H1 (cell line): ENCODE measurements at regions not wholly inside any gene's neighbourhood (a gene's known extent, or its start where the extent isn't known, plus 50 kb on each side); places are given as distances from the start of the nearest gene placed in this dataset.

ENCODE experiments used
- CTCF ChIA-PET: fragments of 300-600 bp; sonication (Branson Sonifier 250); formaldehyde crosslinking; loops from one replicate; lab custom pipeline; 2021; ENCODE audit not compliant: partially characterized antibody; lab: Charles Lee
- POLR2A ChIA-PET: fragments of 300-600 bp; sonication (Branson Sonifier 250); formaldehyde crosslinking; loops from one replicate; lab custom pipeline; 2021; ENCODE audit warnings: inconsistent platforms; ENCODE audit not compliant: partially characterized antibody; lab: Charles Lee
- DNase-seq, 2 experiments: peaks; one replicate each; pipeline versions ENCODE4 v3.0.0 to v3.0.0-alpha.2; 2010 to 2022; ENCODE audit warnings: low spot score in 2 of 2, low read depth in 1 of 2, mixed read lengths in 1 of 2
- FAIRE-seq: peaks from 2 replicates; lab custom pipeline; 2011; peaks lifted over from hg19 to GRCh38; lab: Jason Lieb, UNC
- H2AFZ ChIP-seq: 2 replicates; pipeline ENCODE4 v1.8.1; 2012; ENCODE audit warnings: low read length, inconsistent platforms
- H2AK5ac ChIP-seq: 2 replicates; pipeline ENCODE4 v1.6.1; 2013; ENCODE audit warnings: low read depth, low read length
- H2BK120ac ChIP-seq: replicated peaks from 2 replicates; pipeline ENCODE3; 2013; ENCODE audit warnings: low read depth, low read length, inconsistent platforms
- H2BK12ac ChIP-seq: 2 replicates; pipeline ENCODE4 v1.6.1; 2013; ENCODE audit warnings: low read depth, low read length
- H2BK15ac ChIP-seq: 2 replicates; pipeline ENCODE4 v1.6.1; 2013; ENCODE audit warnings: low read length
- H2BK20ac ChIP-seq: 2 replicates; pipeline ENCODE4 v1.6.1; 2013; ENCODE audit warnings: low read length
- H2BK5ac ChIP-seq: 2 replicates; pipeline ENCODE4 v1.6.1; 2013; ENCODE audit warnings: low read depth, low read length
- H3K14ac ChIP-seq: 2 replicates; pipeline ENCODE4 v1.6.1; 2013; ENCODE audit warnings: inconsistent platforms; ENCODE audit not compliant: insufficient read length
- H3K18ac ChIP-seq: 2 replicates; pipeline ENCODE4 v1.6.1; 2013; ENCODE audit warnings: low read length; ENCODE audit errors: extremely low read depth
- H3K23ac ChIP-seq: 2 replicates; pipeline ENCODE4 v1.6.1; 2013; ENCODE audit warnings: inconsistent platforms; ENCODE audit not compliant: insufficient read length
- H3K23me2 ChIP-seq: 2 replicates; pipeline ENCODE4 v1.6.1; 2013; ENCODE audit warnings: low read depth, low read length
- H3K27ac ChIP-seq: 2 replicates; pipeline ENCODE4 v1.6.1; 2011; ENCODE audit warnings: low read depth, low read length, inconsistent platforms
- H3K27me3 ChIP-seq, 4 experiments: replicated peaks in 1 of 4; 1 replicate in 1 of 4; 2 replicates in 3 of 4; pipeline versions ENCODE4 v1.6.1 to v1.8.1; 2011 to 2013; ENCODE audit warnings: low read length in 3 of 4, mild to moderate bottlenecking in 3 of 4, inconsistent platforms in 2 of 4, mixed read lengths in 2 of 4, moderate library complexity in 1 of 4; ENCODE audit not compliant: control insufficient read depth in 3 of 4, insufficient read depth in 3 of 4; ENCODE audit errors: extremely low read depth in 1 of 4
- H3K36me3 ChIP-seq, 4 experiments: 2 replicates each; pipeline versions ENCODE4 v1.6.1 to v1.8.1; 2011 to 2013; ENCODE audit warnings: mild to moderate bottlenecking in 4 of 4, low read length in 3 of 4, moderate library complexity in 2 of 4, control low read depth in 1 of 4, inconsistent platforms in 1 of 4; ENCODE audit not compliant: insufficient read depth in 4 of 4, control insufficient read depth in 2 of 4
- H3K4ac ChIP-seq: replicated peaks from 2 replicates; pipeline ENCODE3; 2013; ENCODE audit warnings: low read length, low read depth, mixed read lengths, inconsistent platforms; ENCODE audit not compliant: insufficient read length
- H3K4me1 ChIP-seq, 4 experiments: replicated peaks in 1 of 4; 1 replicate in 1 of 4; 2 replicates in 3 of 4; pipeline versions ENCODE4 v1.6.1 to v1.8.1; 2011 to 2013; ENCODE audit warnings: low read length in 3 of 4, inconsistent platforms in 2 of 4, mixed read lengths in 1 of 4; ENCODE audit not compliant: insufficient read depth in 4 of 4, control insufficient read depth in 3 of 4
- H3K4me2 ChIP-seq, 2 experiments: 2 replicates each; pipeline versions ENCODE4 v1.6.1 to v1.8.1; 2011 to 2013; ENCODE audit warnings: low read depth in 2 of 2, low read length in 2 of 2, control low read depth in 1 of 2, inconsistent platforms in 1 of 2, mild to moderate bottlenecking in 1 of 2; ENCODE audit not compliant: insufficient read depth in 1 of 2
- H3K4me3 ChIP-seq, 4 experiments: fragments of 200-600, 300-600 bp in 1 of 4; sonication (generic), shearing (Covaris generic), sonication (Bioruptor Twin) in 1 of 4; 2 replicates each; pipeline versions ENCODE4 v1.5.1 to v1.8.1; 2011 to 2016; ENCODE audit warnings: low read length in 4 of 4, low read depth in 3 of 4, control low read depth in 2 of 4, inconsistent platforms in 2 of 4, mild to moderate bottlenecking in 2 of 4, mixed read lengths in 1 of 4, moderate library complexity in 1 of 4; ENCODE audit not compliant: insufficient read depth in 2 of 4; ENCODE audit errors: extremely low read depth in 1 of 4
- H3K56ac ChIP-seq: replicated peaks from 2 replicates; pipeline ENCODE3; 2013; ENCODE audit warnings: low read depth, mild to moderate bottlenecking, mixed read lengths, low read length, inconsistent platforms; ENCODE audit not compliant: insufficient read length
- H3K79me1 ChIP-seq: 2 replicates; pipeline ENCODE4 v1.6.1; 2013; ENCODE audit warnings: low read depth, low read length, control low read depth
- H3K79me2 ChIP-seq, 2 experiments: 2 replicates each; pipeline versions ENCODE4 v1.6.1 to v1.8.1; 2012 to 2013; ENCODE audit warnings: low read length in 2 of 2, mild to moderate bottlenecking in 2 of 2, inconsistent platforms in 1 of 2; ENCODE audit not compliant: insufficient read depth in 2 of 2, control insufficient read depth in 1 of 2
- H3K9ac ChIP-seq, 4 experiments: replicated peaks in 1 of 4; 1 replicate in 1 of 4; 2 replicates in 3 of 4; pipeline versions ENCODE4 v1.6.1 to v1.8.1; 2011 to 2013; ENCODE audit warnings: low read depth in 3 of 4, low read length in 3 of 4, control low read depth in 2 of 4, mild to moderate bottlenecking in 2 of 4, moderate library complexity in 2 of 4, inconsistent platforms in 1 of 4; ENCODE audit errors: extremely low read depth in 1 of 4
- H3K9me3 ChIP-seq, 2 experiments: 2 replicates each; pipeline versions ENCODE4 v1.6.1 to v1.8.1; 2012 to 2013; ENCODE audit warnings: mild to moderate bottlenecking in 2 of 2, moderate library complexity in 2 of 2, control low read depth in 1 of 2, inconsistent platforms in 1 of 2, low read depth in 1 of 2, low read length in 1 of 2, mixed read lengths in 1 of 2; ENCODE audit not compliant: insufficient read depth in 2 of 2
- H4K20me1 ChIP-seq, 2 experiments: replicated peaks in 1 of 2; 2 replicates each; pipeline versions ENCODE3 to v1.8.1; 2011 to 2013; ENCODE audit warnings: inconsistent platforms in 2 of 2, low read length in 2 of 2, mild to moderate bottlenecking in 1 of 2; ENCODE audit not compliant: insufficient read depth in 2 of 2, control insufficient read depth in 1 of 2
- H4K5ac ChIP-seq: 2 replicates; pipeline ENCODE4 v1.6.1; 2013; ENCODE audit warnings: low read length, low read depth, mixed read lengths, inconsistent platforms; ENCODE audit not compliant: insufficient read length
- H4K8ac ChIP-seq: 2 replicates; pipeline ENCODE4 v1.8.0; 2013; ENCODE audit warnings: mild to moderate bottlenecking, moderate library complexity, low read length, inconsistent platforms; ENCODE audit not compliant: insufficient read depth; ENCODE audit errors: extremely low read depth
- H4K91ac ChIP-seq: replicated peaks from 2 replicates; pipeline ENCODE3; 2013; ENCODE audit warnings: low read length, mixed read lengths, inconsistent platforms; ENCODE audit not compliant: insufficient read length
- BACH1 ChIP-seq: IDR thresholded peaks from 2 replicates; pipeline ENCODE4 v1.6.1; 2012; ENCODE audit warnings: low read length, improper control_type of control experiment
- CBX8 ChIP-seq: fragments of 300-800, 300-1000 bp; sonication (generic); IDR thresholded peaks from 2 replicates; pipeline ENCODE4 v1.7.1; 2016; ENCODE audit warnings: low read depth, low read length, borderline replicate concordance
- CTBP2 ChIP-seq: IDR thresholded peaks from 2 replicates; pipeline ENCODE4 v1.7.0; 2011; ENCODE audit warnings: borderline replicate concordance, mild to moderate bottlenecking, moderate library complexity, mixed read lengths, low read length; ENCODE audit not compliant: insufficient read depth, insufficient read length
- E2F6 ChIP-seq: IDR thresholded peaks from 2 replicates; pipeline ENCODE4 v1.6.1; 2012; ENCODE audit warnings: inconsistent platforms
- EGR1 ChIP-seq: IDR thresholded peaks from 2 replicates; pipeline ENCODE4 v1.6.1; 2011; ENCODE audit warnings: low read depth, low read length, borderline replicate concordance
- EP300 ChIP-seq, 2 experiments: IDR thresholded peaks; 1 replicate in 1 of 2; 2 replicates in 1 of 2; pipeline ENCODE4 v1.6.1; 2011 to 2012; ENCODE audit warnings: low read depth in 2 of 2, low read length in 2 of 2, mild to moderate bottlenecking in 2 of 2, borderline replicate concordance in 1 of 2, inconsistent platforms in 1 of 2, moderate library complexity in 1 of 2
- GABPA ChIP-seq: IDR thresholded peaks from 2 replicates; pipeline ENCODE4 v1.6.1; 2011; ENCODE audit warnings: mild to moderate bottlenecking, low read length, moderate library complexity, borderline replicate concordance; ENCODE audit not compliant: insufficient read depth
- JUND ChIP-seq: IDR thresholded peaks from 2 replicates; pipeline ENCODE4 v1.6.1; 2011; ENCODE audit warnings: mild to moderate bottlenecking, improper control_type of control experiment, low read length
- KDM1A ChIP-seq: fragments of 200-600, 300-600 bp; sonication (generic); IDR thresholded peaks from 2 replicates; pipeline ENCODE4 v1.7.1; 2016; ENCODE audit warnings: mild to moderate bottlenecking, low read length, borderline replicate concordance
- RFX5 ChIP-seq: IDR thresholded peaks from 2 replicates; pipeline ENCODE4 v1.6.1; 2011; ENCODE audit warnings: low read depth, low read length, improper control_type of control experiment, borderline replicate concordance
- SIRT6 ChIP-seq: IDR thresholded peaks from one replicate; pipeline ENCODE4 v1.7.1; 2012; ENCODE audit warnings: low read length, inconsistent platforms
- SP2 ChIP-seq: IDR thresholded peaks from 2 replicates; pipeline ENCODE4 v1.6.1; 2012; ENCODE audit warnings: mild to moderate bottlenecking, low read length, inconsistent platforms
- SUZ12 ChIP-seq: fragments of 200-600 bp; sonication (generic); IDR thresholded peaks from 2 replicates; pipeline ENCODE4 v1.6.1; 2012; ENCODE audit warnings: mild to moderate bottlenecking, inconsistent platforms, low read length, moderate library complexity, mixed read lengths
- WGBS, 2 experiments: shearing (Covaris generic) in 1 of 2; methylation state at CpG; one replicate each; pipeline versions ENCODE4 v1.1.6 to v1.1.7; 2013 to 2015; ENCODE audit warnings: low lambda C conversion rate in 2 of 2, mixed read lengths in 2 of 2, inconsistent platforms in 1 of 2, low coverage in 1 of 2, missing lambda C conversion rate in 1 of 2; ENCODE audit not compliant: insufficient replicate concordance in 2 of 2, insufficient coverage in 1 of 2, insufficient read length in 1 of 2; ENCODE audit errors: extremely low coverage in 1 of 2, missing lambda C conversion rate in 1 of 2; 5-methylcytosine and 5-hydroxymethylcytosine counted together

DNA sequence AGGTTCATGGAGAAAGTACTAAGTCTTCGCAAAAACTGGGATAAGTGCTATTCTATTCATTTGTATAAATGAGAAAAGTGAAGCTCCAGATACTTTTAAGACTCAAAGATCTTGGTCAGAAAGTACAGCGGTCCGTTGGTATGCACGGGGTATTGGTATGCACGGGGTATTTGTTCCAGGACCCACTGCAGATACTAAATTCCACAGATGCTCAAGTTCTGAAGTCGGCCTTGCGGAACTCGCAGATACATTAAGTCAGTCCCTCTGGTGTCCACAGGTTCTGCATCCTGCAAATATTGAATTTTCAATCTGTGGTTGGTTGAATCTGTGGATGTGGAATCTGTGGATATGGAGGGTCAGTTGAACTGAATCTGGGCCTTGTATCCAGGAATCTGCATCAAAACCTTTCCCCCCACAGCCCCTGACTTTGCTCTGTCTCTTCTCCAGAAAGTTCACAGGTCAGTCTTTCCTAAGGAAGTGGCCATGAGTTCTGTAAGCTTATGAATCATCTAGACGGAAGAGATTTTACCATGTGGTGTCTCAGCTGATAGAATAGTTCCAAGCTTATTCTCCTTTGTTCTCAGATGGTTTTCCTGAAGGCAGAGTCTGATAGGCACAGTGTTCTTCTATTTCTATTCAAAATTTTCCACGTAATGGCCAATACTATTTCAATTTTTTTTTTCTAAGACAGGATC, 274.7 kb downstream of the NEDD1 start:
- FAIRE-seq = no peak
- 81% methylated on average over 10 of the region's 10 CpGs; no CpG with 5 or more reads in 1 of the 2 experiments for WGBS, 2 experiments
- peaks cover 0 to 6% (median 4%) of the 10 kb centered on the region in 4 experiments; a peak in 4 of 7 replicates for H3K4me1 ChIP-seq
- TF ChIP-seq EP300 (IDR thresholded peaks at IDR 0.05; ENCODE audit: borderline replicate concordance in 1 of 2, low read depth in 2 of 2, low read length in 2 of 2) = no peak
- no peak for TF ChIP-seq BACH1
- TF ChIP-seq GABPA = no peak
- no peak for TF ChIP-seq CTBP2
- no peak for TF ChIP-seq SIRT6
- TF ChIP-seq JUND = no peak
- no peak for TF ChIP-seq EGR1
- TF ChIP-seq RFX5 = no peak
- TF ChIP-seq E2F6 = no peak
- TF ChIP-seq SP2 = no peak
- TF ChIP-seq KDM1A = no peak
- TF ChIP-seq SUZ12 = no peak
- TF ChIP-seq CBX8 = no peak

More for the DNA sequence above, 274.7 kb downstream of the NEDD1 start:
- H3K14ac ChIP-seq = no peak overlapping the region
- no peak overlapping the region for H3K56ac ChIP-seq
- H3K79me2 ChIP-seq = no peaks in the 10 kb centered on the region
- H4K20me1 ChIP-seq = no peaks in the 10 kb centered on the region
- no peak overlapping the region for H2AFZ ChIP-seq
- H2AK5ac ChIP-seq = no peak overlapping the region
- POLR2A ChIA-PET = no interaction called here
- no peaks in the 10 kb centered on the region for H3K36me3 ChIP-seq
- no peak overlapping the region for H3K4me2 ChIP-seq
- no peak overlapping the region for H3K4me3 ChIP-seq
- H3K18ac ChIP-seq = no peak overlapping the region
- H4K5ac ChIP-seq = no peak overlapping the region
- H3K9ac ChIP-seq = no peak overlapping the region
- H3K23me2 ChIP-seq = no peaks in the 10 kb centered on the region; the same call in 1 of the 2 replicates
- no peak overlapping the region for H2BK12ac ChIP-seq
- no peak overlapping the region for H4K91ac ChIP-seq
- no peak overlapping the region for H3K23ac ChIP-seq
- CTCF ChIA-PET = interaction anchor here (0.6 to 1.0 kb wide), 2 partner anchors 8 to 205 kb away, joined by 3 to 4 read pairs; no protein-coding TSS in a partner anchor
- no peak overlapping the region for H2BK20ac ChIP-seq
- no peak for DNase-seq
- no peaks in the 10 kb centered on the region for H3K79me1 ChIP-seq
- H4K8ac ChIP-seq = no peak overlapping the region
- no peak overlapping the region for H3K4ac ChIP-seq
- no peak overlapping the region for H2BK15ac ChIP-seq
- H2BK120ac ChIP-seq = no peak overlapping the region
- H3K9me3 ChIP-seq = 0 out of 4 replicates have a peak, but pooled peaks cover 0 to 3% of the 10 kb centered on the region in 2 experiments
- no peaks in the 10 kb centered on the region for H3K27me3 ChIP-seq
- no peak overlapping the region for H3K27ac ChIP-seq
- no peak overlapping the region for H2BK5ac ChIP-seq
